GM13976 (cell line): ENCODE measurements at regions not wholly inside any gene's neighbourhood (a gene's known extent, or its start where the extent isn't known, plus 50 kb on each side); places are given as distances from the start of the nearest gene placed in this dataset.

Experiments used
- DNase-seq: peaks from one replicate; pipeline ENCODE4 v3.0.0; 2012; ENCODE audit warnings: low spot score
- CTCF ChIP-seq: IDR thresholded peaks from 2 replicates; pipeline ENCODE4 v1.5.1; 2012; ENCODE audit warnings: borderline replicate concordance, mild to moderate bottlenecking; ENCODE audit not compliant: insufficient read depth; ENCODE audit errors: extremely low read depth, missing control alignments, control extremely low read depth
- in situ Hi-C: fragments of 300-500 bp; cut with MboI; formaldehyde crosslinking; loops from one replicate; pipeline ENCODE4 v1.12.0; 2022; ENCODE audit warnings: low sequenced_read_pairs, mixed read lengths, inconsistent platforms; ENCODE audit not compliant: unreplicated experiment

GRCh38 chr9:14497476-14497875 is 183.5 kb upstream of the NFIB start:
- DNase-seq: no peak
- no peak for TF ChIP-seq CTCF
- in situ Hi-C loops: no loop called here

GRCh38 chr9:14488421-14489190 is 174.7 kb upstream of the NFIB start:
- no peak for DNase-seq
- TF ChIP-seq CTCF: no peak
- in situ Hi-C loops: no loop called here

GRCh38 chr9:14487547-14488185 is 173.7 kb upstream of the NFIB start:
- in situ Hi-C loops: no loop called here
- no peak for DNase-seq
- no peak for TF ChIP-seq CTCF

- in situ Hi-C loops: no loop called here
- no peak for DNase-seq
- TF ChIP-seq CTCF: no peak
Measured at GRCh38 chr9:14485366-14485765, 171.4 kb upstream of the NFIB start.

- no peak for DNase-seq
- no peak for TF ChIP-seq CTCF
- in situ Hi-C loops: no loop called here
Measured at GRCh38 chr9:14482856-14483255, 168.9 kb upstream of the NFIB start.

GRCh38 chr9:14480526-14480925 is 166.6 kb upstream of the NFIB start:
- in situ Hi-C loops: no loop called here
- DNase-seq: no peak
- no peak for TF ChIP-seq CTCF

- in situ Hi-C loops: no loop called here
- TF ChIP-seq CTCF: no peak
- no peak for DNase-seq
Measured at GRCh38 chr9:14479163-14479560, 165.2 kb upstream of the NFIB start.
